Right lobe of liver (tissue), 4 donors: ENCODE measurements at regions not wholly inside any gene's neighbourhood (a gene's known extent, or its start where the extent isn't known, plus 50 kb on each side); places are given as distances from the start of the nearest gene placed in this dataset.

Experiments
- POLR2A ChIP-seq: fragments of 450-650 bp; IDR thresholded peaks from one replicate; pipeline ENCODE4 v1.6.1; 2017; ENCODE audit warnings: antibody characterized with exemption, mild to moderate bottlenecking
- TF ChIP-seq, protein P1 (sequence below), 4 donors: fragments of 200-600 bp in 3 of 4; fragments of 450-650 bp in 1 of 4; IDR thresholded peaks; one replicate each; pipeline versions ENCODE4 v1.5.1 to v1.8.0; 2016 to 2022; ENCODE audit warnings: antibody characterized with exemption in 4 of 4, mild to moderate bottlenecking in 2 of 4
- donor health status: DM: no; HTN: no; CAD: no.
- donor health status: DM: no; HTN: no; CAD: no.
- donor health status: DM: no; HTN: yes; CAD: no.

- TF ChIP-seq, protein P1, sequence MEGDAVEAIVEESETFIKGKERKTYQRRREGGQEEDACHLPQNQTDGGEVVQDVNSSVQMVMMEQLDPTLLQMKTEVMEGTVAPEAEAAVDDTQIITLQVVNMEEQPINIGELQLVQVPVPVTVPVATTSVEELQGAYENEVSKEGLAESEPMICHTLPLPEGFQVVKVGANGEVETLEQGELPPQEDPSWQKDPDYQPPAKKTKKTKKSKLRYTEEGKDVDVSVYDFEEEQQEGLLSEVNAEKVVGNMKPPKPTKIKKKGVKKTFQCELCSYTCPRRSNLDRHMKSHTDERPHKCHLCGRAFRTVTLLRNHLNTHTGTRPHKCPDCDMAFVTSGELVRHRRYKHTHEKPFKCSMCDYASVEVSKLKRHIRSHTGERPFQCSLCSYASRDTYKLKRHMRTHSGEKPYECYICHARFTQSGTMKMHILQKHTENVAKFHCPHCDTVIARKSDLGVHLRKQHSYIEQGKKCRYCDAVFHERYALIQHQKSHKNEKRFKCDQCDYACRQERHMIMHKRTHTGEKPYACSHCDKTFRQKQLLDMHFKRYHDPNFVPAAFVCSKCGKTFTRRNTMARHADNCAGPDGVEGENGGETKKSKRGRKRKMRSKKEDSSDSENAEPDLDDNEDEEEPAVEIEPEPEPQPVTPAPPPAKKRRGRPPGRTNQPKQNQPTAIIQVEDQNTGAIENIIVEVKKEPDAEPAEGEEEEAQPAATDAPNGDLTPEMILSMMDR (IDR thresholded peaks at IDR 0.05) = no peak
- no peak for TF ChIP-seq POLR2A
Observed at GRCh38 chr4:112748352-112748878, 111.5 kb downstream of the LARP7 start.
